Rectal smooth muscle tissue (tissue), 1 donor: ENCODE measurements at regions not wholly inside any gene's neighbourhood (a gene's known extent, or its start where the extent isn't known, plus 50 kb on each side); places are given as distances from the start of the nearest gene placed in this dataset.

ENCODE experiments used
- H3K27ac ChIP-seq: one replicate; pipeline ENCODE4 v1.7.0; 2013; ENCODE audit warnings: low read depth, low read length, inconsistent platforms
- H3K27me3 ChIP-seq: one replicate; pipeline ENCODE4 v1.7.0; 2013; ENCODE audit warnings: low read length; ENCODE audit not compliant: control insufficient read depth, insufficient read depth
- H3K36me3 ChIP-seq: one replicate; pipeline ENCODE4 v1.7.0; 2013; ENCODE audit warnings: low read length; ENCODE audit not compliant: control insufficient read depth, insufficient read depth
- H3K4me1 ChIP-seq: one replicate; pipeline ENCODE4 v1.7.0; 2013; ENCODE audit warnings: low read length; ENCODE audit not compliant: control insufficient read depth, insufficient read depth
- H3K4me3 ChIP-seq: one replicate; pipeline ENCODE4 v1.7.0; 2013; ENCODE audit warnings: low read length
- H3K9ac ChIP-seq: one replicate; pipeline ENCODE4 v1.7.0; 2013; ENCODE audit warnings: low read length

GRCh38 chr3:124663690-124664089 is 66.6 kb upstream of the UMPS start:
- Histone ChIP-seq H3K27ac (no peak overlapping the region), H3K9ac (no peak overlapping the region), H3K36me3 (peaks cover 5% of the 10 kb centered on the region), H3K27me3 (no peaks in the 10 kb centered on the region), H3K4me3 (no peak overlapping the region), H3K4me1 (no peaks in the 10 kb centered on the region)

- H3K4me3 ChIP-seq, result no peak overlapping the region
- no peaks in the 10 kb centered on the region for H3K4me1 ChIP-seq
- H3K27ac ChIP-seq, result no peak overlapping the region
- no peak overlapping the region for H3K9ac ChIP-seq
- peaks cover 7% of the 10 kb centered on the region for H3K36me3 ChIP-seq
- H3K27me3 ChIP-seq, result no peaks in the 10 kb centered on the region
Measured at GRCh38 chr3:124664804-124665203, 65.4 kb upstream of the UMPS start.

GRCh38 chr3:124666067-124666466 is 64.2 kb upstream of the UMPS start:
- peaks cover 7% of the 10 kb centered on the region for H3K36me3 ChIP-seq
- H3K27ac ChIP-seq, result no peak overlapping the region
- H3K4me3 ChIP-seq, result no peak overlapping the region
- no peak overlapping the region for H3K9ac ChIP-seq
- no peaks in the 10 kb centered on the region for H3K4me1 ChIP-seq
- no peaks in the 10 kb centered on the region for H3K27me3 ChIP-seq

DNA sequence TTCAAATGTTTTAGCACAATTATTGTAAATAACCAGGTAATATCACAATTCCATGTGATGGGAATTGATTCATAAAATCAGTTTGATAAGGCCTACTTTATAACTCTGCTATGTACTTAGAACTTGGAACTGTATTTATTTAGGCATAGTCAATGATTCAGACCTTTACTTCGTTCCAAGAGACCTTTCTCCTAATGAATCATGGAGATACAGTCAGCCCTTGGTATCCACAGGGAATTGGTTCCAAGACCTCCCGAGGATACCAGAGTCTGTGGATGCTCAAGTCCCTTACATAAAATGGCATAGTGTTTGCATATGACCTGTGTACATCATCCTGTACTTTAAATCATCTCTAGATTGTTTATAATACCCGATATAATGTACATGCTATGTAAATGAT is 60.8 kb upstream of the UMPS start:
- Histone ChIP-seq H3K4me1 (no peaks in the 10 kb centered on the region), H3K4me3 (no peak overlapping the region), H3K36me3 (peaks cover 2% of the 10 kb centered on the region), H3K27me3 (no peaks in the 10 kb centered on the region), H3K27ac (no peak overlapping the region), H3K9ac (no peak overlapping the region)

DNA sequence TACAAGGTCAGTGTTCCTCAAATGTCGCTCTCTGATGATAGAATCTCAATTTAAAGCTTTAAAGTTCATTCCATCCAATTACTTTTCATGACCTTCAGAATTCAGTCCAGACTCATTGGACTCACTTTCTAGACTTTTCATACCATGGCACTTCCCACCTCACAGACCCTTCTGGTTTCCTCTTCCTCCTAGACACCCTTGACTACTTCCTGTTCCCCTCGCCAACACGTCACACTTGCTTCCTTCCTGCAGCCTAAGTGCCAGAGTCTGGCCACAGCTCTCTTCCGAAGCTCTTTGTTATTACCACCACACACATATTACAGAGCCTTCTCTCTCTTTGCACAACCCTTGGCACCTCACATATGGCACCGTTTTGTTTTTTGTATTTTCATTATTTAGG is 59.1 kb upstream of the UMPS start:
- Histone ChIP-seq H3K9ac (no peak overlapping the region), H3K27me3 (no peaks in the 10 kb centered on the region), H3K4me1 (no peaks in the 10 kb centered on the region), H3K27ac (no peak overlapping the region), H3K4me3 (no peak overlapping the region), H3K36me3 (peaks cover 6% of the 10 kb centered on the region)

GRCh38 chr3:124674336-124674735 is 55.9 kb upstream of the UMPS start:
- H3K27me3 ChIP-seq, result no peaks in the 10 kb centered on the region
- peaks cover 10% of the 10 kb centered on the region for H3K36me3 ChIP-seq
- H3K4me3 ChIP-seq, result no peak overlapping the region
- no peaks in the 10 kb centered on the region for H3K4me1 ChIP-seq
- H3K27ac ChIP-seq, result no peak overlapping the region
- H3K9ac ChIP-seq, result no peak overlapping the region

DNA sequence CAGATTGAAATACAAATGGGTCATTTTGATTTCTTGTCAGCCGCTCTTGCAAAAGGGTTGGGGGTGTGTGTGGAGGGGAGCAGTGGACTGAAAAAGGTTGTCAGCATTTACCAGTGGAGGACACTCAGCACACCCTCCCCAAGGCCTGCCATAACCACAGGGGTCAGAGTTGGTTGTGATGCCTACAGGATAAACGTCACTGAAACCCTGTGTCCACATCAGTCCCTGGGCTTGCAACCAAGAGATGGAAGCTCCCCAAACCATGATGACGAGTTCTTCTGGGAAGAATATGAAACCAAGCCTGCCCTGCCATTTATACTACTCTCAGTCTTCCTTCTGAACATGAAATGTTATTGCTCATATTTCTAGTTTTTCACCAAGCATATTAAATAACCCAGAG is 54.0 kb upstream of the UMPS start:
- no peak overlapping the region for H3K27ac ChIP-seq
- H3K9ac ChIP-seq, result no peak overlapping the region
- peaks cover 10% of the 10 kb centered on the region for H3K36me3 ChIP-seq
- H3K27me3 ChIP-seq, result no peaks in the 10 kb centered on the region
- H3K4me3 ChIP-seq, result no peak overlapping the region
- H3K4me1 ChIP-seq, result no peaks in the 10 kb centered on the region

DNA sequence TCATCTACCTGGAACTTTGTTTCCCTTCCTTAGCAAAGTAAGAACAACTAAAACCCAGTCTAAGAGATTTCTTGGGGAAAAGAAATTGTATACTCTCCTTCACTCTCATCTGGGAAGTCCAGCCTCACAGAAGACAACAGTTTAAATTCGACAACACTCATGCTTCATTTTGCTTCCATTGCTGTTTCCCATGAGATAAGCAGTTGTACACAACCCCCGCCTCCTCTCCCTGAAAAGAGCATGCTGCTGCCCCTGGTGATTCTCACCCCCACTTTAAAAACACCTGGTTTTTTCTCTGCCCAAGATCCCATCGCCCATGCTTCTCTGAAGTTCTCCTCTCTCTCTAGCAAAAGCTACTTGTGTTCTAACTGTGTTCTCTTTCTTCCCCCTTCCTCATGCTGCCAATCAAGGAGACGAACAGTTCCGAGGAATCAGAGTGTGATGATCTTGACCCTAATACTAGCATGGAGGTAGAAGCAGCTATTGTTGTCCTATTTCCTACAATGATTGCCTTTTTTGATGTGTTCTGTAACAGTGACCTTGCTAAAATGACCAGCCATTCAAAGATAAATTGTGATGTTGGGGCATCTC is 51.1 kb upstream of the UMPS start:
- no peaks in the 10 kb centered on the region for H3K4me1 ChIP-seq
- no peak overlapping the region for H3K9ac ChIP-seq
- no peak overlapping the region for H3K27ac ChIP-seq
- peaks cover 10% of the 10 kb centered on the region for H3K36me3 ChIP-seq
- no peaks in the 10 kb centered on the region for H3K27me3 ChIP-seq
- no peak overlapping the region for H3K4me3 ChIP-seq
